Trophoblast cell (in vitro differentiated cells and primary cell): ENCODE measurements at regions not wholly inside any gene's neighbourhood (a gene's known extent, or its start where the extent isn't known, plus 50 kb on each side); places are given as distances from the start of the nearest gene placed in this dataset.

Experiments used
- DNase-seq, 2 donors: peaks; one replicate each; pipeline ENCODE4 v3.0.0-alpha.2; 2016
- H2AFZ ChIP-seq: 2 replicates; pipeline ENCODE4 v1.6.1; 2013; ENCODE audit warnings: low read length, moderate library complexity, mild to moderate bottlenecking; ENCODE audit not compliant: insufficient read depth, poor library complexity
- H2AK5ac ChIP-seq: 2 replicates; pipeline ENCODE4 v1.6.1; 2013; ENCODE audit warnings: mild to moderate bottlenecking, low read length
- H2BK120ac ChIP-seq: 2 replicates; pipeline ENCODE4 v1.6.1; 2013; ENCODE audit warnings: low read length, mild to moderate bottlenecking, moderate library complexity; ENCODE audit not compliant: insufficient read depth, poor library complexity
- H2BK12ac ChIP-seq: 2 replicates; pipeline ENCODE4 v1.6.1; 2013; ENCODE audit warnings: mild to moderate bottlenecking, low read length, moderate library complexity
- H2BK5ac ChIP-seq: 2 replicates; pipeline ENCODE4 v1.6.1; 2013; ENCODE audit warnings: low read length, low read depth, moderate library complexity, mild to moderate bottlenecking; ENCODE audit not compliant: poor library complexity
- H3K14ac ChIP-seq: 2 replicates; pipeline ENCODE4 v1.6.1; 2013; ENCODE audit warnings: mild to moderate bottlenecking, low read length
- H3K18ac ChIP-seq: 2 replicates; pipeline ENCODE4 v1.6.1; 2013; ENCODE audit warnings: mild to moderate bottlenecking, low read length
- H3K23ac ChIP-seq: 2 replicates; pipeline ENCODE4 v1.6.1; 2013; ENCODE audit warnings: low read length
- H3K27ac ChIP-seq: 2 replicates; pipeline ENCODE4 v1.5.1; 2013; ENCODE audit warnings: low read depth, mild to moderate bottlenecking, inconsistent platforms, low read length, moderate library complexity
- H3K27me3 ChIP-seq: 2 replicates; pipeline ENCODE4 v1.6.1; 2013; ENCODE audit warnings: inconsistent platforms, mild to moderate bottlenecking, low read length, moderate library complexity; ENCODE audit not compliant: insufficient read depth
- H3K36me3 ChIP-seq, 2 experiments: 1 replicate in 1 of 2; 2 replicates in 1 of 2; pipeline ENCODE4 v1.6.1; 2013; ENCODE audit warnings: low read length in 2 of 2, mild to moderate bottlenecking in 2 of 2, moderate library complexity in 1 of 2; ENCODE audit not compliant: insufficient read depth in 2 of 2, control insufficient read depth in 1 of 2
- H3K4ac ChIP-seq: 2 replicates; pipeline ENCODE4 v1.6.1; 2013; ENCODE audit warnings: low read depth, mild to moderate bottlenecking, low read length, moderate library complexity
- H3K4me1 ChIP-seq, 2 experiments: 1 replicate in 1 of 2; 2 replicates in 1 of 2; pipeline ENCODE4 v1.6.1; 2013; ENCODE audit warnings: low read length in 2 of 2, mild to moderate bottlenecking in 2 of 2, moderate library complexity in 1 of 2; ENCODE audit not compliant: insufficient read depth in 2 of 2, control insufficient read depth in 1 of 2
- H3K4me2 ChIP-seq: 2 replicates; pipeline ENCODE4 v1.6.1; 2013; ENCODE audit warnings: inconsistent platforms, mild to moderate bottlenecking, low read length, moderate library complexity
- H3K4me3 ChIP-seq: 2 replicates; pipeline ENCODE4 v1.5.1; 2013; ENCODE audit warnings: mild to moderate bottlenecking, low read depth, low read length, inconsistent platforms
- H3K79me1 ChIP-seq: one replicate; pipeline ENCODE4 v1.6.1; 2013; ENCODE audit warnings: low read length
- H3K79me2 ChIP-seq: 2 replicates; pipeline ENCODE4 v1.6.1; 2013; ENCODE audit warnings: low read length, mild to moderate bottlenecking; ENCODE audit not compliant: control insufficient read depth, insufficient read depth, poor library complexity
- H3K9ac ChIP-seq: 2 replicates; pipeline ENCODE4 v1.6.1; 2013; ENCODE audit warnings: mild to moderate bottlenecking, low read length
- H3K9me3 ChIP-seq: 2 replicates; pipeline ENCODE4 v1.6.1; 2013; ENCODE audit warnings: low read depth, mild to moderate bottlenecking, control low read depth, inconsistent platforms, low read length; ENCODE audit not compliant: insufficient read depth
- H4K12ac ChIP-seq: 2 replicates; pipeline ENCODE4 v1.6.1; 2013; ENCODE audit warnings: low read depth, mild to moderate bottlenecking, low read length, moderate library complexity
- H4K8ac ChIP-seq: 2 replicates; pipeline ENCODE4 v1.6.1; 2013; ENCODE audit warnings: low read depth, mild to moderate bottlenecking, low read length, moderate library complexity
- H4K91ac ChIP-seq: one replicate; pipeline ENCODE4 v1.6.1; 2013; ENCODE audit warnings: low read depth, mild to moderate bottlenecking, low read length, moderate library complexity
- WGBS: extraction: QIAGEN DNeasy Blood & Tissue Kit; methylation state at CpG from one replicate; pipeline ENCODE4 v1.1.7; 2013; ENCODE audit warnings: missing lambda C conversion rate; ENCODE audit not compliant: insufficient read length, insufficient coverage; ENCODE audit errors: extremely low coverage; 5-methylcytosine and 5-hydroxymethylcytosine counted together

- Histone ChIP-seq H3K9me3 (no peaks in the 10 kb centered on the region), H4K8ac (no peak overlapping the region), H3K27me3 (no peaks in the 10 kb centered on the region), H2AK5ac (no peak overlapping the region), H3K4me2 (no peak overlapping the region), H2BK120ac (no peak overlapping the region), H3K79me1 (peaks cover 4% of the 10 kb centered on the region), H3K36me3 (no peaks in the 10 kb centered on the region), H4K12ac (no peak overlapping the region), H3K79me2 (no peaks in the 10 kb centered on the region), H2BK12ac (no peak overlapping the region), H3K4me1 (peaks cover 7 to 8% of the 10 kb centered on the region in 2 experiments), H2BK5ac (no peak overlapping the region), H3K27ac (no peak overlapping the region), H3K4ac (no peak overlapping the region), H2AFZ (no peak overlapping the region), H3K23ac (no peak overlapping the region), H3K18ac (no peak overlapping the region), H4K91ac (no peak overlapping the region), H3K14ac (no peak overlapping the region), H3K9ac (no peak overlapping the region), H3K4me3 (no peak overlapping the region)
- no peak for DNase-seq
- no CpG with 5 or more reads among the region's 6 CpGs for WGBS
Observed at GRCh38 chr5:160925281-160925680, 73.3 kb upstream of the ATP10B start.

GRCh38 chr5:160923936-160924710 is 72.1 kb upstream of the ATP10B start:
- no peak overlapping the region for H2BK120ac ChIP-seq
- peaks cover 2 to 5% of the 10 kb centered on the region in 2 experiments for H3K4me1 ChIP-seq
- no peak overlapping the region for H2BK5ac ChIP-seq
- peak overlapping the region; percentile 28 for H3K4me2 ChIP-seq
- H2AFZ ChIP-seq, result no peak overlapping the region
- H2AK5ac ChIP-seq, result no peak overlapping the region
- H3K27ac ChIP-seq, result peak overlapping the region; percentile 45
- no peak overlapping the region for H3K18ac ChIP-seq
- no peak overlapping the region for H4K12ac ChIP-seq
- no peak overlapping the region for H3K23ac ChIP-seq
- no peak overlapping the region for H3K4ac ChIP-seq
- H3K36me3 ChIP-seq, result no peaks in the 10 kb centered on the region
- H3K14ac ChIP-seq, result no peak overlapping the region
- H3K9me3 ChIP-seq, result no peaks in the 10 kb centered on the region
- no CpG with 5 or more reads among the region's 6 CpGs for WGBS
- DNase-seq, result peak; percentile 97 to 99
- no peaks in the 10 kb centered on the region for H3K79me2 ChIP-seq
- H3K27me3 ChIP-seq, result no peaks in the 10 kb centered on the region
- H3K4me3 ChIP-seq, result no peak overlapping the region
- H3K79me1 ChIP-seq, result peaks cover 4% of the 10 kb centered on the region
- H4K8ac ChIP-seq, result no peak overlapping the region
- no peak overlapping the region for H3K9ac ChIP-seq
- no peak overlapping the region for H4K91ac ChIP-seq
- no peak overlapping the region for H2BK12ac ChIP-seq

GRCh38 chr5:160923411-160923810 is 71.4 kb upstream of the ATP10B start:
- no peak overlapping the region for H2BK120ac ChIP-seq
- peaks cover 2 to 5% of the 10 kb centered on the region in 2 experiments for H3K4me1 ChIP-seq
- H2AK5ac ChIP-seq, result no peak overlapping the region
- no CpG with 5 or more reads among the region's 7 CpGs for WGBS
- H4K8ac ChIP-seq, result no peak overlapping the region
- no peak overlapping the region for H2AFZ ChIP-seq
- H3K4me2 ChIP-seq, result no peak overlapping the region
- H4K91ac ChIP-seq, result no peak overlapping the region
- H3K23ac ChIP-seq, result no peak overlapping the region
- peak overlapping the region; percentile 45 for H3K27ac ChIP-seq
- H2BK5ac ChIP-seq, result no peak overlapping the region
- no peak overlapping the region for H3K4ac ChIP-seq
- no peak overlapping the region for H3K14ac ChIP-seq
- no peak overlapping the region for H2BK12ac ChIP-seq
- peaks cover 4% of the 10 kb centered on the region for H3K79me1 ChIP-seq
- no peak overlapping the region for H3K18ac ChIP-seq
- no peaks in the 10 kb centered on the region for H3K36me3 ChIP-seq
- no peaks in the 10 kb centered on the region for H3K79me2 ChIP-seq
- no peak overlapping the region for H3K4me3 ChIP-seq
- no peaks in the 10 kb centered on the region for H3K9me3 ChIP-seq
- no peak overlapping the region for H3K9ac ChIP-seq
- peak; percentile 62 to 92 for DNase-seq
- H3K27me3 ChIP-seq, result no peaks in the 10 kb centered on the region
- H4K12ac ChIP-seq, result no peak overlapping the region

GRCh38 chr5:160922311-160922710 is 70.3 kb upstream of the ATP10B start:
- no peak overlapping the region for H2BK120ac ChIP-seq
- H2BK12ac ChIP-seq, result no peak overlapping the region
- no CpG with 5 or more reads among the region's 2 CpGs for WGBS
- no peak overlapping the region for H3K4me2 ChIP-seq
- H4K91ac ChIP-seq, result no peak overlapping the region
- H3K9me3 ChIP-seq, result no peaks in the 10 kb centered on the region
- no peak overlapping the region for H4K8ac ChIP-seq
- peak; percentile 68 to 84 for DNase-seq
- H3K27ac ChIP-seq, result no peak overlapping the region
- H3K27me3 ChIP-seq, result no peaks in the 10 kb centered on the region
- H2AK5ac ChIP-seq, result no peak overlapping the region
- H3K79me2 ChIP-seq, result no peaks in the 10 kb centered on the region
- no peak overlapping the region for H3K9ac ChIP-seq
- H4K12ac ChIP-seq, result no peak overlapping the region
- H3K4ac ChIP-seq, result no peak overlapping the region
- no peak overlapping the region for H3K23ac ChIP-seq
- H3K36me3 ChIP-seq, result no peaks in the 10 kb centered on the region
- H3K18ac ChIP-seq, result no peak overlapping the region
- H3K4me3 ChIP-seq, result no peak overlapping the region
- no peak overlapping the region for H2AFZ ChIP-seq
- H2BK5ac ChIP-seq, result no peak overlapping the region
- H3K79me1 ChIP-seq, result peaks cover 4% of the 10 kb centered on the region
- peaks cover 2 to 5% of the 10 kb centered on the region in 2 experiments for H3K4me1 ChIP-seq
- no peak overlapping the region for H3K14ac ChIP-seq
